Osteoblast (primary cell): ENCODE measurements at regions not wholly inside any gene's neighbourhood (a gene's known extent, or its start where the extent isn't known, plus 50 kb on each side); places are given as distances from the start of the nearest gene placed in this dataset.
A peak's percentile ranks its signal among the peaks of the same experiment; 100 is the strongest.

Experiments used
- DNase-seq: peaks from one replicate; pipeline ENCODE4 v3.0.0; 2011; ENCODE audit warnings: low spot score, mixed read lengths; ENCODE audit not compliant: insufficient read length; ENCODE audit errors: missing footprints
- H2AFZ ChIP-seq: 2 replicates; pipeline ENCODE4 v1.6.0; 2011; ENCODE audit warnings: mild to moderate bottlenecking, low read length
- H3K27ac ChIP-seq: 2 replicates; pipeline ENCODE4 v1.5.1; 2011; ENCODE audit warnings: mild to moderate bottlenecking, low read depth, low read length, moderate library complexity
- H3K27me3 ChIP-seq: 2 replicates; pipeline ENCODE4 v1.6.0; 2012; ENCODE audit warnings: mild to moderate bottlenecking, control low read depth, inconsistent platforms, low read length, moderate library complexity; ENCODE audit not compliant: insufficient read depth
- H3K36me3 ChIP-seq: 2 replicates; pipeline ENCODE4 v1.5.1; 2011; ENCODE audit warnings: mild to moderate bottlenecking, low read length, control low read depth, moderate library complexity; ENCODE audit not compliant: insufficient read depth
- H3K4me1 ChIP-seq: 2 replicates; pipeline ENCODE4 v1.5.1; 2011; ENCODE audit warnings: mild to moderate bottlenecking, low read length, control low read depth, moderate library complexity; ENCODE audit not compliant: insufficient read depth
- H3K4me2 ChIP-seq: 2 replicates; pipeline ENCODE4 v1.6.0; 2011; ENCODE audit warnings: mild to moderate bottlenecking, low read length; ENCODE audit not compliant: insufficient read depth
- H3K4me3 ChIP-seq: fragments of 200-600 bp; sonication (generic); 3 replicates; pipeline ENCODE4 v1.5.1; 2012; ENCODE audit warnings: mild to moderate bottlenecking, low read length, inconsistent platforms; ENCODE audit not compliant: insufficient read depth
- H3K79me2 ChIP-seq: 2 replicates; pipeline ENCODE4 v1.6.0; 2012; ENCODE audit warnings: mild to moderate bottlenecking, low read length, control low read depth, inconsistent platforms; ENCODE audit not compliant: insufficient read depth
- H3K9me3 ChIP-seq: 2 replicates; pipeline ENCODE4 v1.5.1; 2011; ENCODE audit warnings: low read depth, low read length, control low read depth
- H4K20me1 ChIP-seq: 2 replicates; pipeline ENCODE4 v1.6.0; 2012; ENCODE audit warnings: mild to moderate bottlenecking, low read length, control low read depth; ENCODE audit not compliant: insufficient read depth
- CTCF ChIP-seq: IDR thresholded peaks from 2 replicates; pipeline ENCODE4 v1.5.1; 2011; ENCODE audit warnings: mild to moderate bottlenecking, low read depth, low read length, moderate library complexity; ENCODE audit errors: extremely low read depth

GRCh38 chr2:161552015-161552414 lies 72.2 kb upstream of the SLC4A10 start:
- no peak overlapping the region for H3K27ac ChIP-seq
- H3K27me3 ChIP-seq, result no peaks in the 10 kb centered on the region
- no peak overlapping the region for H2AFZ ChIP-seq
- no peaks in the 10 kb centered on the region for H4K20me1 ChIP-seq
- H3K4me2 ChIP-seq, result no peak overlapping the region
- no peak for DNase-seq
- H3K9me3 ChIP-seq, result no peaks in the 10 kb centered on the region
- no peak overlapping the region for H3K4me3 ChIP-seq
- no peaks in the 10 kb centered on the region for H3K4me1 ChIP-seq
- H3K36me3 ChIP-seq, result no peaks in the 10 kb centered on the region
- no peak for TF ChIP-seq CTCF
- no peaks in the 10 kb centered on the region for H3K79me2 ChIP-seq

GRCh38 chr2:161555826-161556225 lies 68.4 kb upstream of the SLC4A10 start:
- H3K9me3 ChIP-seq, result no peaks in the 10 kb centered on the region
- no peaks in the 10 kb centered on the region for H3K79me2 ChIP-seq
- no peaks in the 10 kb centered on the region for H4K20me1 ChIP-seq
- no peaks in the 10 kb centered on the region for H3K27me3 ChIP-seq
- no peaks in the 10 kb centered on the region for H3K36me3 ChIP-seq
- DNase-seq, result no peak
- H3K4me1 ChIP-seq, result no peaks in the 10 kb centered on the region
- H3K4me2 ChIP-seq, result no peak overlapping the region
- no peak for TF ChIP-seq CTCF
- no peak overlapping the region for H3K27ac ChIP-seq
- H2AFZ ChIP-seq, result no peak overlapping the region
- no peak overlapping the region for H3K4me3 ChIP-seq

GRCh38 chr2:161556440-161556839 lies 67.8 kb upstream of the SLC4A10 start:
- Histone ChIP-seq H3K27me3 (no peaks in the 10 kb centered on the region), H3K36me3 (no peaks in the 10 kb centered on the region), H3K27ac (no peak overlapping the region), H3K4me1 (no peaks in the 10 kb centered on the region), H3K9me3 (no peaks in the 10 kb centered on the region), H3K79me2 (no peaks in the 10 kb centered on the region), H3K4me3 (no peak overlapping the region), H4K20me1 (no peaks in the 10 kb centered on the region), H2AFZ (no peak overlapping the region), H3K4me2 (no peak overlapping the region)
- DNase-seq, result no peak
- peak; percentile 14 for TF ChIP-seq CTCF

GRCh38 chr2:161557538-161557937 lies 66.7 kb upstream of the SLC4A10 start:
- H2AFZ ChIP-seq, result no peak overlapping the region
- no peak overlapping the region for H3K4me2 ChIP-seq
- TF ChIP-seq CTCF, result no peak
- no peaks in the 10 kb centered on the region for H3K4me1 ChIP-seq
- H3K9me3 ChIP-seq, result no peaks in the 10 kb centered on the region
- no peaks in the 10 kb centered on the region for H4K20me1 ChIP-seq
- H3K4me3 ChIP-seq, result no peak overlapping the region
- H3K36me3 ChIP-seq, result no peaks in the 10 kb centered on the region
- no peak overlapping the region for H3K27ac ChIP-seq
- no peaks in the 10 kb centered on the region for H3K79me2 ChIP-seq
- H3K27me3 ChIP-seq, result no peaks in the 10 kb centered on the region
- DNase-seq, result no peak
